DND-41 (cell line): ENCODE measurements at regions not wholly inside any gene's neighbourhood (a gene's known extent, or its start where the extent isn't known, plus 50 kb on each side); places are given as distances from the start of the nearest gene placed in this dataset.

Experiments
- ATAC-seq: fragments of 200-7000 bp; cut with Tn5 transposase; 3 replicates; pipeline ENCODE4 v1.9.1; 2021; ENCODE audit warnings: low read depth; ENCODE audit not compliant: insufficient read depth
- DNase-seq: peaks from one replicate; pipeline ENCODE4 v3.0.0-alpha.2; 2020
- H2AFZ ChIP-seq: 2 replicates; pipeline ENCODE4 v1.6.0; 2012; ENCODE audit warnings: low read depth, low read length
- H3K27ac ChIP-seq: 2 replicates; pipeline ENCODE4 v1.5.1; 2012; ENCODE audit warnings: low read length, inconsistent platforms
- H3K27me3 ChIP-seq: fragments of 200-600 bp; sonication (generic); 2 replicates; pipeline ENCODE4 v1.6.0; 2012; ENCODE audit warnings: low read length, mild to moderate bottlenecking, inconsistent platforms; ENCODE audit not compliant: insufficient read depth, poor library complexity
- H3K36me3 ChIP-seq: 2 replicates; pipeline ENCODE4 v1.5.1; 2012; ENCODE audit warnings: low read length, inconsistent platforms; ENCODE audit not compliant: insufficient read depth
- H3K4me1 ChIP-seq: 2 replicates; pipeline ENCODE4 v1.5.1; 2012; ENCODE audit warnings: mild to moderate bottlenecking, low read length; ENCODE audit not compliant: insufficient read depth
- H3K4me2 ChIP-seq: 2 replicates; pipeline ENCODE4 v1.6.0; 2012; ENCODE audit warnings: mild to moderate bottlenecking, moderate library complexity, low read length, inconsistent platforms; ENCODE audit not compliant: insufficient read depth
- H3K4me3 ChIP-seq, 2 experiments: fragments of 200-600 bp in 1 of 2; shearing (Covaris generic) in 1 of 2; 2 replicates each; pipeline ENCODE4 v1.5.1; 2012 to 2016; ENCODE audit warnings: inconsistent platforms in 2 of 2, low read length in 2 of 2, mild to moderate bottlenecking in 2 of 2, low read depth in 1 of 2, moderate library complexity in 1 of 2
- H3K79me2 ChIP-seq: 2 replicates; pipeline ENCODE4 v1.6.0; 2012; ENCODE audit warnings: low read length, inconsistent platforms; ENCODE audit not compliant: insufficient read depth
- H3K9ac ChIP-seq: 2 replicates; pipeline ENCODE4 v1.6.0; 2012; ENCODE audit warnings: low read depth, mild to moderate bottlenecking, inconsistent platforms, low read length, moderate library complexity
- H3K9me3 ChIP-seq: 2 replicates; pipeline ENCODE4 v1.5.1; 2012; ENCODE audit warnings: low read length, moderate library complexity, mild to moderate bottlenecking, inconsistent platforms; ENCODE audit not compliant: insufficient read depth, severe bottlenecking
- H4K20me1 ChIP-seq: 2 replicates; pipeline ENCODE4 v1.6.0; 2012; ENCODE audit warnings: low read length; ENCODE audit not compliant: insufficient read depth
- EZH2 ChIP-seq: IDR thresholded peaks from 3 replicates; pipeline ENCODE4 v1.6.1; 2012; ENCODE audit warnings: borderline replicate concordance, low read depth, mild to moderate bottlenecking, moderate library complexity, low read length, inconsistent platforms; ENCODE audit not compliant: severe bottlenecking
- TF ChIP-seq, protein P1 (sequence below): IDR thresholded peaks from 2 replicates; pipeline ENCODE4 v1.5.1; 2012; ENCODE audit warnings: borderline replicate concordance, low read length, moderate library complexity, mild to moderate bottlenecking; ENCODE audit not compliant: poor library complexity, severe bottlenecking; ENCODE audit errors: extremely low read depth

DNA sequence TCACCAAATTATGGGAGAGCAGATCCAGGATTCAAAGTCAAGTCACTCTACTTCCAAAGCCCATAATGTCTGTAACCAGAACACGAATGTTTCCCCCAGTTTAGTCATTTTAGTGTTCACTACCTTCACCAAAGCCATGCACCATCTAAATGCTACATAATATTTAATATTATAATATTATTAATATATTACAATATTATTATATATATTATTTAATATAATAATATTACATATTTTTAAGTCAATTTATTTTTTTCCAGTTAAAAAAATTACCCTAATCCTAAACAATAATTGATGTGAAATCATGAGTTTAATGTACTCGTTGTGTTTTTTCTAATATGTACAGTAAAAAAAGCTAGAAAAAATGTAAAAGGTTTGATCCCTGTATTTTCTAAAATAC is 276.6 kb upstream of the TBL1XR1 start:
- no peak overlapping the region for H3K9ac ChIP-seq
- no peak for DNase-seq
- no peak for TF ChIP-seq EZH2
- TF ChIP-seq, protein P1, sequence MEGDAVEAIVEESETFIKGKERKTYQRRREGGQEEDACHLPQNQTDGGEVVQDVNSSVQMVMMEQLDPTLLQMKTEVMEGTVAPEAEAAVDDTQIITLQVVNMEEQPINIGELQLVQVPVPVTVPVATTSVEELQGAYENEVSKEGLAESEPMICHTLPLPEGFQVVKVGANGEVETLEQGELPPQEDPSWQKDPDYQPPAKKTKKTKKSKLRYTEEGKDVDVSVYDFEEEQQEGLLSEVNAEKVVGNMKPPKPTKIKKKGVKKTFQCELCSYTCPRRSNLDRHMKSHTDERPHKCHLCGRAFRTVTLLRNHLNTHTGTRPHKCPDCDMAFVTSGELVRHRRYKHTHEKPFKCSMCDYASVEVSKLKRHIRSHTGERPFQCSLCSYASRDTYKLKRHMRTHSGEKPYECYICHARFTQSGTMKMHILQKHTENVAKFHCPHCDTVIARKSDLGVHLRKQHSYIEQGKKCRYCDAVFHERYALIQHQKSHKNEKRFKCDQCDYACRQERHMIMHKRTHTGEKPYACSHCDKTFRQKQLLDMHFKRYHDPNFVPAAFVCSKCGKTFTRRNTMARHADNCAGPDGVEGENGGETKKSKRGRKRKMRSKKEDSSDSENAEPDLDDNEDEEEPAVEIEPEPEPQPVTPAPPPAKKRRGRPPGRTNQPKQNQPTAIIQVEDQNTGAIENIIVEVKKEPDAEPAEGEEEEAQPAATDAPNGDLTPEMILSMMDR = no peak
- no peaks in the 10 kb centered on the region for H4K20me1 ChIP-seq
- H3K4me1 ChIP-seq = no peaks in the 10 kb centered on the region
- no peak overlapping the region for H3K4me3 ChIP-seq
- H3K27me3 ChIP-seq = no peaks in the 10 kb centered on the region
- H3K79me2 ChIP-seq = no peaks in the 10 kb centered on the region
- H3K27ac ChIP-seq = no peak overlapping the region
- no peak overlapping the region for H3K4me2 ChIP-seq
- H2AFZ ChIP-seq = no peak overlapping the region
- H3K36me3 ChIP-seq = no peaks in the 10 kb centered on the region
- ATAC-seq = no peak
- H3K9me3 ChIP-seq = no peaks in the 10 kb centered on the region

DNA sequence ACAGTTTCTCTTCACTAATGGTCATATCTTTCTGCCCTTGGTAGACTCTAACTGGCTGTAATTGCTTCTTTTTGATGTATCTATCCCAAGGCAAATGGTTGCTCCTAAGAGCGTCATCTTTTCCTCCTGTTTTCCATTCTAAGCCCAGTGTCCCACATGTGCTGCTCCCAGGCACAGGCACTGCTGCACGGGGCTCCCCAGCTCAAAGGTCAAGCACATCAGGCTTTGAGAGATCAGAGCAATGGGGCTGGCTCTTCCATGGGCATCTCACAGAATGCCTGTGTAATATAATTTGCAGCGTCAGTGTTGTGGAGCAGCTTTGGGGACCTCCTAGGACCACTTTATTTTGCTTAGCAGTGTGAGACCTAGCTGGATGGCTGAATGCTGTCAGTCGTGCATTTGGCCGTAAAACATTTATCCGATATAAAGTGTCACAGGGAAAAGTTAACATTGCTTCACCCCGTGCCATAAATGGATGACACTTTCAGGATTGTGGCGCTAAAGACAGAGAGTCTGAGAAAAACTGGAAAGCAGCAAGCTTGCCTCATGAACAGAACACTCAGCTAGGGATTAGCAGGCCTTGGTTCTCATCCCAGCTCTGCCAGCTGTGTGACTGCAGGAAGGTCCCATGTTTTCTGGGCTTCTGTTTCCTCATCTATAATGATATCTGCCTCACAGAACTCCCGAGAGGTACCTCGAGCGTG is 277.5 kb upstream of the TBL1XR1 start:
- Histone ChIP-seq H3K4me1 (no peaks in the 10 kb centered on the region), H3K4me3 (no peak overlapping the region), H3K36me3 (no peaks in the 10 kb centered on the region), H3K4me2 (no peak overlapping the region), H3K79me2 (no peaks in the 10 kb centered on the region), H3K27me3 (no peaks in the 10 kb centered on the region), H4K20me1 (no peaks in the 10 kb centered on the region), H2AFZ (peak overlapping the region; percentile 1; the same call in 1 of the 2 replicates), H3K27ac (no peak overlapping the region), H3K9me3 (no peaks in the 10 kb centered on the region), H3K9ac (no peak overlapping the region)
- no peak for TF ChIP-seq EZH2
- TF ChIP-seq, protein P1 = no peak
- ATAC-seq (no peak), DNase-seq (no peak)

DNA sequence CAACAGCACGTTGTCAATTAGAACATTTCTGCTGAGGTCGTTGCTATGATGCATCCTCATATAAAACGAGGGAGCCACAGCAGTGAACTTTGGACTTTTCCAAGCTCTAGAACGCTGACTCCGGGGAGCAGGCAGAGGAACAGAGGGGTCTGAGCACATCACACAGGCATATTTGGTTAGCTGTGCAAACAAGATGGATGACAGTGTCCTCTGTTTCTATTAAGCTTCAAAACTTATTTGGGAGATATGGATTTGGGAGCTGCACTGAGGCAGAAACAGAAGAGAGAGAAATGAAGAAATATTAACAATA is 278.0 kb upstream of the TBL1XR1 start:
- no peaks in the 10 kb centered on the region for H3K27me3 ChIP-seq
- no peaks in the 10 kb centered on the region for H3K4me1 ChIP-seq
- no peaks in the 10 kb centered on the region for H3K9me3 ChIP-seq
- H3K9ac ChIP-seq = no peak overlapping the region
- no peak overlapping the region for H3K4me2 ChIP-seq
- H2AFZ ChIP-seq = peak overlapping the region; percentile 1; the same call in 1 of the 2 replicates
- no peaks in the 10 kb centered on the region for H4K20me1 ChIP-seq
- H3K4me3 ChIP-seq = no peak overlapping the region
- ATAC-seq = no peak
- H3K27ac ChIP-seq = no peak overlapping the region
- no peaks in the 10 kb centered on the region for H3K36me3 ChIP-seq
- no peaks in the 10 kb centered on the region for H3K79me2 ChIP-seq
- DNase-seq = no peak
- TF ChIP-seq, protein P1 = no peak
- TF ChIP-seq EZH2 = no peak
